ENCODE measurements at regions not wholly inside any gene's neighbourhood (a gene's known extent, or its start where the extent isn't known, plus 50 kb on each side); places are given as distances from the start of the nearest gene placed in this dataset.

DNA sequence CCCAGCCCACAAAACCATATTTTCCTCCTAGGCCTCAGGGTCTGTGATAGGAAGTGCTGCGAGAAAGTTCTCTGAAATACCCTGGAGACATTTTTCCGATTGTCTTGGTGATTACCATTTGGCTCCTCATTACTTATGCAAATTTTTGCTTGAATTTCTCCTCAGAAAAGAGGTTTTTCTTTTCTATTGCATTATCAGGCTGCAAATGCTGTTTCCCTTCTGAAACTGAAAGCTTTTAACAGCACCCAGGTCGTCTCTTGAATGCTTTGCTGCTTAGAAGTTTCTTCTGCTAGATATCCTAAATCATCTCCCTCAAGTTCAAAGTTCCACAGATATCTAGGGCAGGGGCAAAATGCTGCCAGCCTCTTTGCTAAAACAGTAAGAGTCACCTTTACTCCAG is 434.2 kb downstream of the PCDH20 start:
- H3K4me3 ChIP-seq: no peak overlapping the region
- TF ChIP-seq, protein P1, sequence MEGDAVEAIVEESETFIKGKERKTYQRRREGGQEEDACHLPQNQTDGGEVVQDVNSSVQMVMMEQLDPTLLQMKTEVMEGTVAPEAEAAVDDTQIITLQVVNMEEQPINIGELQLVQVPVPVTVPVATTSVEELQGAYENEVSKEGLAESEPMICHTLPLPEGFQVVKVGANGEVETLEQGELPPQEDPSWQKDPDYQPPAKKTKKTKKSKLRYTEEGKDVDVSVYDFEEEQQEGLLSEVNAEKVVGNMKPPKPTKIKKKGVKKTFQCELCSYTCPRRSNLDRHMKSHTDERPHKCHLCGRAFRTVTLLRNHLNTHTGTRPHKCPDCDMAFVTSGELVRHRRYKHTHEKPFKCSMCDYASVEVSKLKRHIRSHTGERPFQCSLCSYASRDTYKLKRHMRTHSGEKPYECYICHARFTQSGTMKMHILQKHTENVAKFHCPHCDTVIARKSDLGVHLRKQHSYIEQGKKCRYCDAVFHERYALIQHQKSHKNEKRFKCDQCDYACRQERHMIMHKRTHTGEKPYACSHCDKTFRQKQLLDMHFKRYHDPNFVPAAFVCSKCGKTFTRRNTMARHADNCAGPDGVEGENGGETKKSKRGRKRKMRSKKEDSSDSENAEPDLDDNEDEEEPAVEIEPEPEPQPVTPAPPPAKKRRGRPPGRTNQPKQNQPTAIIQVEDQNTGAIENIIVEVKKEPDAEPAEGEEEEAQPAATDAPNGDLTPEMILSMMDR (IDR thresholded peaks at IDR 0.05; ENCODE audit: low read depth, low read length): no peak
- H3K36me3 ChIP-seq: no peaks in the 10 kb centered on the region
- no peaks in the 10 kb centered on the region for H3K9me3 ChIP-seq (ENCODE audit: low read depth)
- H3K4me1 ChIP-seq (ENCODE audit: low read depth): peaks cover 2% of the 10 kb centered on the region
- H3K27ac ChIP-seq: no peak overlapping the region
- no peaks in the 10 kb centered on the region for H3K27me3 ChIP-seq
- no peak for DNase-seq (ENCODE audit: low read depth in 1 of 2, low spot score in 1 of 2)

DNA sequence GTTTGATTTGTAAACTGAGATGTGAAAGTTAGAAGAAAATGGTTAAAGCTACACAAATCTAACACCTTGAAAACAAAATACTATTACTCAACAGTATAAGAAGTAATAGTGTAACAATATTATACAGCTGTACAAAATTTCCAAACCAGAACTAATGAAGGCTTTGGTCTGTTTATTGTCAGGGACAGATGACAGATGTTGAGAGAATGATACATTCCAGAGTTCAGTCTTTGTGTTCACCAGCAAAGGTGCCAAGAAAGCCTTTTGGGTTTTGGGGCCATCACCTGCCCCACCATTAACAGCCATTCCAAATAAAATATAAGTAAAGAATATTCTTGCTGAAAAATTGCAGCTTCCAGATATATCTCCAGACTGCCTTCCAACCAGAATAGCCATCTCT is 439.3 kb downstream of the PCDH20 start:
- Histone ChIP-seq H3K9me3 (ENCODE audit: low read depth) (no peaks in the 10 kb centered on the region), H3K4me1 (ENCODE audit: low read depth) (peaks cover 37% of the 10 kb centered on the region), H3K36me3 (no peaks in the 10 kb centered on the region), H3K27ac (peak overlapping the region; percentile 75), H3K4me3 (no peak overlapping the region), H3K27me3 (no peaks in the 10 kb centered on the region)
- peak in 1 of 2 donors; percentile 64 for DNase-seq (ENCODE audit: low read depth in 1 of 2, low spot score in 1 of 2)
- TF ChIP-seq, protein P1 (IDR thresholded peaks at IDR 0.05; ENCODE audit: low read depth, low read length): no peak

- no peaks in the 10 kb centered on the region for H3K9me3 ChIP-seq (ENCODE audit: low read depth)
- TF ChIP-seq, protein P1 (IDR thresholded peaks at IDR 0.05; ENCODE audit: low read depth, low read length): no peak
- no peak overlapping the region for H3K4me3 ChIP-seq
- DNase-seq (ENCODE audit: low read depth in 1 of 2, low spot score in 1 of 2): no peak
- peak overlapping the region; percentile 75 for H3K27ac ChIP-seq
- peaks cover 39% of the 10 kb centered on the region for H3K4me1 ChIP-seq (ENCODE audit: low read depth)
- H3K36me3 ChIP-seq: no peaks in the 10 kb centered on the region
- H3K27me3 ChIP-seq: no peaks in the 10 kb centered on the region
Measured at GRCh38 chr13:60974296-60974695, 441.4 kb downstream of the PCDH20 start.

GRCh38 chr13:60973529-60973928 is 442.1 kb downstream of the PCDH20 start:
- Histone ChIP-seq H3K36me3 (no peaks in the 10 kb centered on the region), H3K27ac (peak overlapping the region; percentile 75), H3K4me1 (ENCODE audit: low read depth) (peaks cover 44% of the 10 kb centered on the region), H3K9me3 (ENCODE audit: low read depth) (no peaks in the 10 kb centered on the region), H3K27me3 (no peaks in the 10 kb centered on the region), H3K4me3 (no peak overlapping the region)
- no peak for DNase-seq (ENCODE audit: low read depth in 1 of 2, low spot score in 1 of 2)
- TF ChIP-seq, protein P1 (IDR thresholded peaks at IDR 0.05; ENCODE audit: low read depth, low read length): no peak

DNA sequence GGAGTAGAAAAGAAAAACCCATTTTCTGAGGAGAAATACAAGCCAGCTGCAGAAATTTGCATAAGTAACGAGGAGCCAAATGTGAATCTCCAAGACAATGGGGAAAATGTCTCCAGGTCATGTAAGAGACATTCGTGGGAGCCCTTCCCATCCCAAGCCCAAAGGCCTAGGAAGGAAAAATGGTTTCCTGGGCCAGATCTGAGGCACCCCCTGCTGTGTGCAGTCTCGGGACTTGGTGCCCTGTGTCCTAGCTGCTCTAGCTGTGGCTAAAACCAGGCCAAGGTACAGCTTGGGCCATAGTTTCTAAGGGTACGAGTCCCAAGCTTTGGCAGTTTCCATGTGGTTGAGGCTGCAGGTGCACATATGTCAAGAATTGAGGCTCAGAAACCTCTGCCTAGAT is 444.9 kb downstream of the PCDH20 start:
- no peaks in the 10 kb centered on the region for H3K27me3 ChIP-seq
- DNase-seq (ENCODE audit: low read depth in 1 of 2, low spot score in 1 of 2): no peak

More for the DNA sequence above, 444.9 kb downstream of the PCDH20 start:
- H3K4me1 ChIP-seq (ENCODE audit: low read depth): peaks cover 43% of the 10 kb centered on the region
- H3K36me3 ChIP-seq: no peaks in the 10 kb centered on the region
- no peak overlapping the region for H3K27ac ChIP-seq
- H3K9me3 ChIP-seq (ENCODE audit: low read depth): no peaks in the 10 kb centered on the region
- TF ChIP-seq, protein P1 (IDR thresholded peaks at IDR 0.05; ENCODE audit: low read depth, low read length): no peak
- H3K4me3 ChIP-seq: no peak overlapping the region

All from cardiac muscle cell (in vitro differentiated cells and primary cell).